OCI-LY3 (cell line): ENCODE measurements at regions not wholly inside any gene's neighbourhood (a gene's known extent, or its start where the extent isn't known, plus 50 kb on each side); places are given as distances from the start of the nearest gene placed in this dataset.

ENCODE experiments used
- H2AFZ ChIP-seq: fragments of 200-600, 300-600 bp; shearing (Covaris generic); 2 replicates; pipeline ENCODE4 v1.6.0; 2014; ENCODE audit warnings: antibody characterized with exemption, low read depth, low read length
- H3K27ac ChIP-seq: fragments of 200-600, 300-600 bp; sonication (generic); 2 replicates; pipeline ENCODE4 v1.5.1; 2014; ENCODE audit warnings: mild to moderate bottlenecking, low read length, moderate library complexity, mixed read lengths
- H3K27me3 ChIP-seq: fragments of 200-600, 300-600 bp; sonication (generic); 2 replicates; pipeline ENCODE4 v1.6.1; 2014; ENCODE audit warnings: low read depth, low read length, mixed read lengths
- H3K36me3 ChIP-seq: fragments of 200-600, 300-600 bp; sonication (generic); replicated peaks from 2 replicates; pipeline ENCODE3; 2014; ENCODE audit warnings: low read depth, low read length, mixed read lengths
- H3K4me1 ChIP-seq: fragments of 300-600, 200-600 bp; sonication (generic); 2 replicates; pipeline ENCODE4 v1.6.1; 2014; ENCODE audit warnings: low read length, mixed read lengths
- H3K4me2 ChIP-seq: fragments of 200-600, 300-600 bp; sonication (generic); 2 replicates; pipeline ENCODE4 v1.6.1; 2014; ENCODE audit warnings: low read length, mixed read lengths
- H3K4me3 ChIP-seq: fragments of 300-600, 200-600 bp; sonication (generic); 2 replicates; pipeline ENCODE4 v1.5.1; 2014; ENCODE audit warnings: antibody characterized with exemption, mild to moderate bottlenecking, low read length, moderate library complexity
- H3K79me2 ChIP-seq: fragments of 300-600, 200-600 bp; shearing (Covaris generic); 2 replicates; pipeline ENCODE4 v1.6.1; 2014; ENCODE audit warnings: mild to moderate bottlenecking, low read length, mixed read lengths
- H3K9ac ChIP-seq: fragments of 300-600, 200-600 bp; shearing (Covaris generic); 2 replicates; pipeline ENCODE4 v1.6.0; 2014; ENCODE audit warnings: mild to moderate bottlenecking, low read length, moderate library complexity
- H3K9me3 ChIP-seq: fragments of 200-600, 300-600 bp; shearing (Covaris generic); 2 replicates; pipeline ENCODE4 v1.6.1; 2014; ENCODE audit warnings: low read length, mixed read lengths; ENCODE audit not compliant: insufficient read depth
- H4K20me1 ChIP-seq: fragments of 200-600, 300-600 bp; sonication (generic); 2 replicates; pipeline ENCODE4 v1.6.1; 2016; ENCODE audit warnings: low read length, mixed read lengths; ENCODE audit not compliant: insufficient read depth
- CTCF ChIP-seq: fragments of 200-600, 300-600 bp; sonication (generic); IDR thresholded peaks from 2 replicates; pipeline ENCODE4 v1.5.1; 2014; ENCODE audit warnings: antibody characterized with exemption, low read length, low read depth
- EZH2phosphoT487 ChIP-seq: fragments of 200-600 bp; shearing (Covaris generic); IDR thresholded peaks from 2 replicates; pipeline ENCODE4 v1.6.1; 2018; ENCODE audit warnings: antibody characterized with exemption, mixed run types, low read depth

GRCh38 chrX:10966057-10966456 lies 145.1 kb upstream of the HCCS start:
- Histone ChIP-seq H3K4me2 (no peak overlapping the region), H3K36me3 (no peaks in the 10 kb centered on the region), H3K4me1 (no peaks in the 10 kb centered on the region), H3K27ac (no peak overlapping the region), H3K9ac (no peak overlapping the region), H3K79me2 (no peaks in the 10 kb centered on the region), H2AFZ (no peak overlapping the region), H3K9me3 (no peaks in the 10 kb centered on the region), H4K20me1 (no peaks in the 10 kb centered on the region), H3K4me3 (no peak overlapping the region), H3K27me3 (no peaks in the 10 kb centered on the region)
- TF ChIP-seq EZH2phosphoT487 (no peak), CTCF (no peak)

- Histone ChIP-seq H4K20me1 (no peaks in the 10 kb centered on the region), H3K4me2 (no peak overlapping the region)
- TF ChIP-seq EZH2phosphoT487 (no peak), CTCF (no peak)
These were observed 140.0 kb upstream of the HCCS start for GRCh38 chrX:10971176-10971575.

GRCh38 chrX:10971759-10972158 lies 139.4 kb upstream of the HCCS start:
- Histone ChIP-seq H3K4me2 (no peak overlapping the region), H3K27me3 (no peaks in the 10 kb centered on the region), H4K20me1 (no peaks in the 10 kb centered on the region), H3K4me3 (no peak overlapping the region), H3K9me3 (no peaks in the 10 kb centered on the region), H2AFZ (no peak overlapping the region), H3K36me3 (no peaks in the 10 kb centered on the region), H3K9ac (no peak overlapping the region), H3K27ac (no peak overlapping the region), H3K79me2 (no peaks in the 10 kb centered on the region), H3K4me1 (no peaks in the 10 kb centered on the region)
- TF ChIP-seq CTCF: no peak
- TF ChIP-seq EZH2phosphoT487: no peak

More at GRCh38 chrX:10971176-10971575, 140.0 kb upstream of the HCCS start:
- no peak overlapping the region for H2AFZ ChIP-seq
- no peaks in the 10 kb centered on the region for H3K36me3 ChIP-seq
- H3K27ac ChIP-seq: no peak overlapping the region
- no peak overlapping the region for H3K4me3 ChIP-seq
- H3K9ac ChIP-seq: no peak overlapping the region
- no peaks in the 10 kb centered on the region for H3K27me3 ChIP-seq
- H3K9me3 ChIP-seq: no peaks in the 10 kb centered on the region
- no peaks in the 10 kb centered on the region for H3K79me2 ChIP-seq
- H3K4me1 ChIP-seq: no peaks in the 10 kb centered on the region

GRCh38 chrX:10972706-10973105 lies 138.4 kb upstream of the HCCS start:
- H3K79me2 ChIP-seq: no peaks in the 10 kb centered on the region
- H3K9me3 ChIP-seq: no peaks in the 10 kb centered on the region
- TF ChIP-seq CTCF: no peak
- no peak for TF ChIP-seq EZH2phosphoT487
- H3K27me3 ChIP-seq: no peaks in the 10 kb centered on the region
- H3K27ac ChIP-seq: no peak overlapping the region
- no peak overlapping the region for H3K4me2 ChIP-seq
- no peak overlapping the region for H3K9ac ChIP-seq
- no peaks in the 10 kb centered on the region for H3K36me3 ChIP-seq
- no peak overlapping the region for H2AFZ ChIP-seq
- H3K4me3 ChIP-seq: no peak overlapping the region
- no peaks in the 10 kb centered on the region for H4K20me1 ChIP-seq
- H3K4me1 ChIP-seq: no peaks in the 10 kb centered on the region
